IMR-90 (cell line): ENCODE measurements at regions not wholly inside any gene's neighbourhood (a gene's known extent, or its start where the extent isn't known, plus 50 kb on each side); places are given as distances from the start of the nearest gene placed in this dataset.

Experiments
- CTCF ChIP-seq: conservative IDR thresholded peaks from 2 replicates; pipeline ENCODE4 v1.5.1; 2012; ENCODE audit warnings: mild to moderate bottlenecking, low read depth, low read length, improper control_type of control experiment
- FOS ChIP-seq: fragments of 150-350 bp; IDR thresholded peaks from 2 replicates; pipeline ENCODE4 v1.6.1; 2016; ENCODE audit warnings: low read depth, low read length
- MAFK ChIP-seq: IDR thresholded peaks from 2 replicates; pipeline ENCODE4 v1.6.1; 2012; ENCODE audit warnings: low read depth, low read length, improper control_type of control experiment
- MAZ ChIP-seq: IDR thresholded peaks from 2 replicates; pipeline ENCODE4 v1.6.1; 2012; ENCODE audit warnings: low read depth, mild to moderate bottlenecking, low read length, improper control_type of control experiment, moderate library complexity, borderline replicate concordance

- TF ChIP-seq FOS (no peak), CTCF (no peak), MAFK (no peak), MAZ (no peak)
Observed at GRCh38 chr5:126046318-126046717, 376.9 kb upstream of the GRAMD2B start.
